ENCODE measurements at regions not wholly inside any gene's neighbourhood (a gene's known extent, or its start where the extent isn't known, plus 50 kb on each side); places are given as distances from the start of the nearest gene placed in this dataset.
A peak's percentile ranks its signal among the peaks of the same experiment; 100 is the strongest.

DNA sequence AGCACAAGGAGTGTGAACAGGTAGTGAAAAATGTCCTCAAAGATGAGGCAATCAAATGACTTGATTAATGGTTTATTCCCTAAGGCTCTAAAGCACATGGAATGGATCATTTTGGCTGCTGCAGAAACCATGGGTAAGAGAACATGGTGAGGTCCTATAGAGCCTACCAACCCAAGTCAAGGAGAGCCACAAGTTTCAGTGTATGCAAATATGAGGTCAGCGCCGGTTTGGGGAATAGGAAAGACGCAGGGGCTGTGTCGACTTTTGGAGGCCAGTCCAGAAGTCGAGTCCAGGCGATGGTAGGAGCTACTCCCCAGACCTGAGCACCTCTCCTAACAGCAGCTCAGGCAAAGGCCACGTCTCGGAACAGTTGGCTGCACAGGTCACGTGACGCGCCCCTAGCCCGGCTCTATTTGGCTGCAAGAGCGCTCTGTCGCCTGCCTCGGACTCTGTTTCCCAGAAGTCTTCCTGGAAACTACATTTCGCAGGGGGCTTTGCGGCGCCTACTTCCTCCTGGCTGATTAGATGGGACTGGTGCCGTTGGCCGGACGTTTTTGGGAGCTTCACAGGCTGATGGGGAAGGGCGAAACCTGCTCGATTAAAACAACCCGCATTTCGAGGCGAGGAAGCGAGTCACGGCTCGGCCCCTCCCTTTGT is 74.4 kb upstream of the CHD6 start (continued):
- TF ChIP-seq, protein P1, sequence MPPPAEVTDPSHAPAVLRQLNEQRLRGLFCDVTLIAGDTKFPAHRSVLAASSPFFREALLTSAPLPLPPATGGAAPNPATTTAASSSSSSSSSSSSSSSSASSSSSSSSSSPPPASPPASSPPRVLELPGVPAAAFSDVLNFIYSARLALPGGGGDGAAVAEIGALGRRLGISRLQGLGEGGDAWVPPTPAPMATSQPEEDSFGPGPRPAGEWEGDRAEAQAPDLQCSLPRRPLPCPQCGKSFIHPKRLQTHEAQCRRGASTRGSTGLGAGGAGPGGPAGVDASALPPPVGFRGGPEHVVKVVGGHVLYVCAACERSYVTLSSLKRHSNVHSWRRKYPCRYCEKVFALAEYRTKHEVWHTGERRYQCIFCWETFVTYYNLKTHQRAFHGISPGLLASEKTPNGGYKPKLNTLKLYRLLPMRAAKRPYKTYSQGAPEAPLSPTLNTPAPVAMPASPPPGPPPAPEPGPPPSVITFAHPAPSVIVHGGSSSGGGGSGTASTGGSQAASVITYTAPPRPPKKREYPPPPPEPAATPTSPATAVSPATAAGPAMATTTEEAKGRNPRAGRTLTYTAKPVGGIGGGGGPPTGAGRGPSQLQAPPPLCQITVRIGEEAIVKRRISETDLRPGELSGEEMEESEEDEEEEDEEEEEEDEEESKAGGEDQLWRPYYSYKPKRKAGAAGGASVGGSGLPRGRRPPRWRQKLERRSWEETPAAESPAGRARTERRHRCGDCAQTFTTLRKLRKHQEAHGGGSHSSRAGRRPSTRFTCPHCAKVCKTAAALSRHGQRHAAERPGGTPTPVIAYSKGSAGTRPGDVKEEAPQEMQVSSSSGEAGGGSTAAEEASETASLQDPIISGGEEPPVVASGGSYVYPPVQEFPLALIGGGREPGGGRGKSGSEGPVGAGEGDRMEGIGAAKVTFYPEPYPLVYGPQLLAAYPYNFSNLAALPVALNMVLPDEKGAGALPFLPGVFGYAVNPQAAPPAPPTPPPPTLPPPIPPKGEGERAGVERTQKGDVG (CRISPR knock-in tag; IDR thresholded peaks at IDR 0.05), result peak; percentile 52; the same call in 1 of the 2 replicates
- TF ChIP-seq PAX5 (IDR thresholded peaks at IDR 0.05; ENCODE audit: borderline replicate concordance, low read depth, low read length) (0 out of 2 replicates have a peak, but pooled peaks have one; percentile 23), CBFB (IDR thresholded peaks at IDR 0.05; ENCODE audit: low read depth) (peak; percentile 57), POU2F2 (IDR thresholded peaks at IDR 0.05; ENCODE audit: borderline replicate concordance, low read depth, low read length) (peak; percentile 90), SPI1 (IDR thresholded peaks at IDR 0.05; ENCODE audit: borderline replicate concordance, insufficient read depth, low read depth, low read length) (peak; percentile 46; the same call in 1 of the 2 replicates), RUNX3 (IDR thresholded peaks at IDR 0.05; ENCODE audit: low read length) (peak; percentile 44; the same call in 1 of the 2 replicates), SMARCA5 (IDR thresholded peaks at IDR 0.05) (no peak), NFYA (IDR thresholded peaks at IDR 0.05; ENCODE audit: borderline replicate concordance, low read depth, low read length) (no peak), HDAC6 (IDR thresholded peaks at IDR 0.05; ENCODE audit: unreplicated experiment) (no peak), IKZF2 (IDR thresholded peaks at IDR 0.05) (peak in 1 of 2 experiments; percentile 11; a peak in 1 of 4 replicates), RAD51 (IDR thresholded peaks at IDR 0.05) (peak; percentile 99), SRF (IDR thresholded peaks at IDR 0.05; ENCODE audit: low read depth in 2 of 2, low read length in 2 of 2) (0 out of 4 replicates have a peak, but pooled peaks of 1 of the 2 experiments have one; percentile 3), NFXL1 (IDR thresholded peaks at IDR 0.05; ENCODE audit: borderline replicate concordance) (0 out of 2 replicates have a peak, but pooled peaks have one; percentile 29)
- TF ChIP-seq, protein P2, sequence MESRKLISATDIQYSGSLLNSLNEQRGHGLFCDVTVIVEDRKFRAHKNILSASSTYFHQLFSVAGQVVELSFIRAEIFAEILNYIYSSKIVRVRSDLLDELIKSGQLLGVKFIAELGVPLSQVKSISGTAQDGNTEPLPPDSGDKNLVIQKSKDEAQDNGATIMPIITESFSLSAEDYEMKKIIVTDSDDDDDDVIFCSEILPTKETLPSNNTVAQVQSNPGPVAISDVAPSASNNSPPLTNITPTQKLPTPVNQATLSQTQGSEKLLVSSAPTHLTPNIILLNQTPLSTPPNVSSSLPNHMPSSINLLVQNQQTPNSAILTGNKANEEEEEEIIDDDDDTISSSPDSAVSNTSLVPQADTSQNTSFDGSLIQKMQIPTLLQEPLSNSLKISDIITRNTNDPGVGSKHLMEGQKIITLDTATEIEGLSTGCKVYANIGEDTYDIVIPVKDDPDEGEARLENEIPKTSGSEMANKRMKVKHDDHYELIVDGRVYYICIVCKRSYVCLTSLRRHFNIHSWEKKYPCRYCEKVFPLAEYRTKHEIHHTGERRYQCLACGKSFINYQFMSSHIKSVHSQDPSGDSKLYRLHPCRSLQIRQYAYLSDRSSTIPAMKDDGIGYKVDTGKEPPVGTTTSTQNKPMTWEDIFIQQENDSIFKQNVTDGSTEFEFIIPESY (IDR thresholded peaks at IDR 0.05), result no peak
- TF ChIP-seq, protein P3, sequence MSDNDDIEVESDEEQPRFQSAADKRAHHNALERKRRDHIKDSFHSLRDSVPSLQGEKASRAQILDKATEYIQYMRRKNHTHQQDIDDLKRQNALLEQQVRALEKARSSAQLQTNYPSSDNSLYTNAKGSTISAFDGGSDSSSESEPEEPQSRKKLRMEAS (IDR thresholded peaks at IDR 0.05; ENCODE audit: low read depth, low read length), result peak; percentile 82
- TF ChIP-seq, protein P4, sequence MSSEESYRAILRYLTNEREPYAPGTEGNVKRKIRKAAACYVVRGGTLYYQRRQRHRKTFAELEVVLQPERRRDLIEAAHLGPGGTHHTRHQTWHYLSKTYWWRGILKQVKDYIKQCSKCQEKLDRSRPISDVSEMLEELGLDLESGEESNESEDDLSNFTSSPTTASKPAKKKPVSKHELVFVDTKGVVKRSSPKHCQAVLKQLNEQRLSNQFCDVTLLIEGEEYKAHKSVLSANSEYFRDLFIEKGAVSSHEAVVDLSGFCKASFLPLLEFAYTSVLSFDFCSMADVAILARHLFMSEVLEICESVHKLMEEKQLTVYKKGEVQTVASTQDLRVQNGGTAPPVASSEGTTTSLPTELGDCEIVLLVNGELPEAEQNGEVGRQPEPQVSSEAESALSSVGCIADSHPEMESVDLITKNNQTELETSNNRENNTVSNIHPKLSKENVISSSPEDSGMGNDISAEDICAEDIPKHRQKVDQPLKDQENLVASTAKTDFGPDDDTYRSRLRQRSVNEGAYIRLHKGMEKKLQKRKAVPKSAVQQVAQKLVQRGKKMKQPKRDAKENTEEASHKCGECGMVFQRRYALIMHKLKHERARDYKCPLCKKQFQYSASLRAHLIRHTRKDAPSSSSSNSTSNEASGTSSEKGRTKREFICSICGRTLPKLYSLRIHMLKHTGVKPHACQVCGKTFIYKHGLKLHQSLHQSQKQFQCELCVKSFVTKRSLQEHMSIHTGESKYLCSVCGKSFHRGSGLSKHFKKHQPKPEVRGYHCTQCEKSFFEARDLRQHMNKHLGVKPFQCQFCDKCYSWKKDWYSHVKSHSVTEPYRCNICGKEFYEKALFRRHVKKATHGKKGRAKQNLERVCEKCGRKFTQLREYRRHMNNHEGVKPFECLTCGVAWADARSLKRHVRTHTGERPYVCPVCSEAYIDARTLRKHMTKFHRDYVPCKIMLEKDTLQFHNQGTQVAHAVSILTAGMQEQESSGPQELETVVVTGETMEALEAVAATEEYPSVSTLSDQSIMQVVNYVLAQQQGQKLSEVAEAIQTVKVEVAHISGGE (CRISPR knock-in tag; IDR thresholded peaks at IDR 0.05), result peak; percentile 58; the same call in 1 of the 2 replicates
- TF ChIP-seq, protein P5, sequence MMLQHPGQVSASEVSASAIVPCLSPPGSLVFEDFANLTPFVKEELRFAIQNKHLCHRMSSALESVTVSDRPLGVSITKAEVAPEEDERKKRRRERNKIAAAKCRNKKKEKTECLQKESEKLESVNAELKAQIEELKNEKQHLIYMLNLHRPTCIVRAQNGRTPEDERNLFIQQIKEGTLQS (IDR thresholded peaks at IDR 0.05; ENCODE audit: borderline replicate concordance, extremely low read depth, low read depth, low read length), result peak; percentile 83; the same call in 1 of the 2 replicates
